SH-SY5Y (cell line): ENCODE measurements at regions not wholly inside any gene's neighbourhood (a gene's known extent, or its start where the extent isn't known, plus 50 kb on each side); places are given as distances from the start of the nearest gene placed in this dataset.

Source experiments
- GATA2 ChIP-seq: IDR thresholded peaks from 2 replicates; pipeline ENCODE4 v1.6.1; 2011; ENCODE audit warnings: mild to moderate bottlenecking, low read depth, low read length
- GATA3 ChIP-seq: IDR thresholded peaks from 2 replicates; pipeline ENCODE4 v1.6.1; 2011; ENCODE audit warnings: low read depth, mild to moderate bottlenecking, low read length, moderate library complexity

DNA sequence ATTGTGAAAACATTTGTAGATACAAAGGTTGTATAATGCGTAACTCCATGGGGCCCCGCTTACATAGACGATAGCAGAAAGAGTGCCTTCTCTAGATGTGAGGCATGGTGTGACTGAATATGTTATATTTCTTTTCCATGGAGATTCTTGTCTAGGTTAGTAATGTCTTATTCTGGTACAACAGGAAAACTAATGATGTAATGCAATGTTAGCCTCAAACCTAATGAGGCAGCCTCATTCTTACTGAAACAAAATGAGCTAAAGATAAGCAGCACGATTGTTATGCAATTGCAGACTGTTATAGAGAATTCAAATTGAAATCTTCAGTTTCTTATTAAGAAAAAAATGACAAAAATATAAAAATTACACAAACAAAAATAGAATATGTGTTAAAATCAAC, 171.1 kb upstream of the ANKRD50 start:
- TF ChIP-seq GATA2: no peak

DNA sequence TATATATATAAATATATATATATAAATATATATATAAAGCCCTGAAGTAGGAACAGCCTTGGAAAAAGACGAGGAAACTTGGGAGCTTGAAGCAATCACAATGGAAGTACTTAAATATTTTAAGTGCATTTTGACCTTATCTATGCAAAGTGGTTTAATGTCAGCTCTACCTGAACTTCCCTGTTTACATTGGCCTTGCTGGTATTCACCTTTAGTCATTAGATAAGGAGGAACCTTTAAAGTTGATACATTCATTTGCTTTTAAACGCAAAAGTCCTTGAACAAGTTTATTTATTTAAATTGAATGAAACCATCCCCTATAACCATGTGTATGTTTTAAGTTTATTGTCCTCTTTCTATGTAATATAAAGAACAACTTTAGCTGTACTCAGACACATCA, 166.7 kb upstream of the ANKRD50 start:
- TF ChIP-seq GATA2: no peak
- no peak for TF ChIP-seq GATA3

DNA sequence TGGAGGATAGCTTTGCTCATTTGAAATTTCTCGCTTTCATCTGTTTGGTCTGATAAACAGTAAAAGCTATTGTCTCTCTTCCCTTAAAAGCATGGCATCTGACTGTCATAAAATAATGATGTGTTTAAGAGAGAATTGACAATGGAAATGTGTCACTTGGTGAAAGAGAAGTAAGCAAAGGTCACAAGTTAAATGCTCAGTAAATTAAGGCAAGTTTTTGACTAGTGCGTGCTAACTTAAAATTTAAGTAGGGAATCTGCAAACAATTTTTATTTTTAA, 161.6 kb upstream of the ANKRD50 start:
- TF ChIP-seq GATA3: no peak
- TF ChIP-seq GATA2: no peak

DNA sequence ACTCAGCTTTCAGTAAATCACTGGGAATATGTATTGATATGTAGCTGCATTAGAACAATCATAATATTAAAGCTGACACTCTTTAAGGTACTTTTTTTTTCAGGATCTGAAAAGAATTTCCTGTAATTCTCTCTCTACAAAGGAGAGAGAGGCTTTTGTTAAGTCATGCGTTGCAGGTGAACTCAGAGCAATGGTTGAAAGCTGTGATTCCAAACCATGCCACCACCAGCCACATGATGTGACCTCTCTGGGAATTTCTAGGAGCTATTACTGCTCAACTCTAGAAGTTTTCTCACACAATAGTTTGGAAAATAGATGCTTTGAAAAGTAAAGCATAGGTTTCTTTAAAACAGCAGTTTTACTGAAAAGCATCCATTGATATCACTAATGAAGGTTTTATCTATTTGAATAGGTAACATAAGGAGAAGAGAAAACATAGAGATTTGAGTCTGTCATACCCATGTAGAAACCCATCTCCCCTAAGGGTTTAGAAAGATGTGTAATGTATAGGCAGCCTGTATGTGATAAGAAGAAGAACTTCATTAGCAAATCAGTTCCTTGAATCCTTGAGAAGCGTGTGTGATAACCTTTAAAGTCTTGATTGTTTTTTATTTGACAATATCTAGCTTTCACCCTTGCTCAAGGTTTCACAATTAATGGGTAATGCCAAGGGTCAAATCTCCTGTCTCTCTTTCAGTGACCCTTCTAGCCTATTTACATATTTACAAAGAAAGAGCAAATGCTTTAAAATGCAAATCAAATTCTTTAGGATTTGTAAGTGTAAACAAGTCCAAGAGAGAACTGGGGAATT, 161.0 kb upstream of the ANKRD50 start:
- TF ChIP-seq GATA3 (no peak), GATA2 (no peak)

DNA sequence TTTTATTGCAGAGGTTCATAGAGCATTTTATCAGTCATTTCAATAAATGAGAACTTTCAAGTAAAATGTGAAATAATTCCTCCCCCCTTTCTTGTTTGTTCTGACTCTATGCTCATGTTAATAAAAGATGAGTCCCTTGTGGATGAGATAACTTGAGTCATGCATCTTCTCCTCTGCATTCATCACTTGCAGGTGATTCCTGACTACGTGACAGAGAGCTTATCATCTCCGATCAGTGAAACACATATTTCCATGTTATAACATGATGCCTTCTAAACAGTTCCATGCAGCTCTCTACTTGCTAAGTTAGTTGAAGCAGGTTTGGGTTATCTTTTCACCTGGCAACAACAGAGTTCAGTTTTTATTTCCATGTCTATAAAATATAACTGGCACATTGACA, 160.1 kb upstream of the ANKRD50 start:
- TF ChIP-seq GATA2 (no peak; the same call in 1 of the 2 replicates), GATA3 (no peak)

DNA sequence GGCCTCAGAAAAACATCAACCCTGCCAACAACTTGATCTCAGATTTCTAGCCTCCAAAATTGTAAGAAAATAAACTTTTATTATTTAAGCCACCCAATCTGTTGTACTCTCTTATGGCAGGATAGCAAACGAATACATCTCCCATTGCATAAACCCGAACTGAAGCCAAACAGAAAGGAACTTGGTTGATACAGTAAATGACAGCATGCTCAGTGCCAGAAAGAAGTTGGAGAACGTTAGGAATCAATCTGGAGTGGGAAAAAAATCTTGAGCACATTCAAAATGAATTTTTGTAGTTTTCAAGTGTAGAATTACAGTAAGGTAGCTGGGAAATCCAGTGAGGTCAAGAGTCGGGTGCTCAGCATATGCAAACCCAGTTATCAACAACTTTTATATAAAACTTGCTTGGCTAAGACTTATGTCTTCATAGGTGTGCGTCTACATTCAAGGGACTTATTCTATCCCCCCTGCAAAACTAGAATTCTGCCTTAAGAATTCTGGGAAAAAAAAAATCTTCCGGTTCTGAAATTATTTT, 157.5 kb upstream of the ANKRD50 start:
- TF ChIP-seq GATA2 (no peak), GATA3 (no peak)

DNA sequence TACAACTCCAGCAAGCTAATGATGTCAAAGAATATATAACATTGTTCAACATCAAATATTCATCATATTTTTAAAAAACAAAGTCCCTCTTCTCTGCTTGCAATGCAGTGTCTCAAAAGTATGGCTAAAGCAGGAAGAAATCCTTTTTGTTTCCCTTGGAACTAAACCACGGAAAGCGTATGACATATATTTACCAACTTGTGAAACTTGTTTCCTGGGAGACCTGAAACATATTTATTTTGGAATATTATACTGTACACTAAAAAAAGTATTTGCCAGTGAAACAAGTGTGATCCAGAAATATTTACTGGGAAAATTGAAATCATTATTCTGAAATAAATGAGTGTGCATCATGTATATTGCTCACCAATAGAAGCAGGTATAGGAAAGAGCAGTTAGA, 156.0 kb upstream of the ANKRD50 start:
- TF ChIP-seq GATA2 (no peak), GATA3 (no peak)

DNA sequence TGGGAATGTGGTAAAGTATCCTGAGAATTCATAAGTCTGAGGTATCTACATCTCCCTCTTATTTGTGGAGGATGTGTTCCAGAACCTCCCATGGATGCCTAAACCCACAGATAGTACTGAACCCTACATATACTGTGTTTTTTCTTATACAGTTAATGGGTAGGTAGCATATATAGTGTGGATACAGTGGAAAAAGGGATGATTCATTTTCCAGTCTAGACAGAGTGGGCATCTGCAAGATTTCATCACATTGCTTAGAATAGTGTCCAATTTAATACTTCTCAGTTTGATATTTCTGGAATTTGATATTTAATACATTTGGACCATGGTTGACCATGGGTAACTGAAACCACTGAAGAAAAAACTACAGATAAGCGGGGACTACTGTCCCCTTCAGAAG, 155.0 kb upstream of the ANKRD50 start:
- TF ChIP-seq GATA3 (no peak), GATA2 (no peak)

DNA sequence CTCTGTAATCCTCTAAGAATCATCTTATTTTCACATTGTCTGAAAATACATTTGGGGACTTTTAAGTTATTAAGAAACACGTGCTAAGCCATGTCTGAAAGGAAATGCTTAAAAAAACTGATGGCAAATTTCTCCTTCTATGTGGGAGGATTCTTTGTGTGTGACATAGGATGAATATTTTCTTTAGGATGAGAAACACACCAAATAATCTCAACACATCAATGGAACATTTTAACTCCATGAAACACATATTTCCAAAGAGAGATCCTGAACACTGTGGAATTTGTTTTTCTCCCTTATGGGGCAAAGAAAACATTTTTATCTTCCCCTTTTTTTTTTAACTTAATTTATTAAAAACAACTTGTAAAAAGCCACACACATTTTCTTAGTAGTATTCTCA, 153.8 kb upstream of the ANKRD50 start:
- TF ChIP-seq GATA3 (no peak), GATA2 (no peak)

DNA sequence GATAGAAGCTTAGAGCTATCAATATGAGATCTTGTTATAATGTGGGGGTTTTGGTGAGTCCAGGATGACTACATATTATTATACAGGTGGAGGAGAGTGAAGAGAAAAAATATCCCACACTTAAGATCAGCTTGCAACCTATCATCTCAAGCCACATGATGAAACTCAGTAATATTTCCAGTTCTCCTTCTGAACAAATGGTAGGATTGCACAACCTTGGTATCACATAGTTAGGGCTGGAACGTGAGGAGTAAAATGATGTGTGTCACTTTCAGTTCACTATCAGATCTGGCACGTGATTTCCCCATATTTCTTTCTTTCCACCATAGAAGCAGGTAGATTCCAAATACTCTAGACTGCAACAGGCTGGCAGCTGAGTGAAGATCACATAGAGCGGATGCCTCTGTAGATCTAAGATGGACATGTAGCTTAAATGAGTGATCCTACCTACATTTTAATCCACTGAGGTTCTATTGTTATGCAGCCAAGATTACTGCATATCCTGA, 150.6 kb upstream of the ANKRD50 start:
- no peak for TF ChIP-seq GATA2
- TF ChIP-seq GATA3: no peak

DNA sequence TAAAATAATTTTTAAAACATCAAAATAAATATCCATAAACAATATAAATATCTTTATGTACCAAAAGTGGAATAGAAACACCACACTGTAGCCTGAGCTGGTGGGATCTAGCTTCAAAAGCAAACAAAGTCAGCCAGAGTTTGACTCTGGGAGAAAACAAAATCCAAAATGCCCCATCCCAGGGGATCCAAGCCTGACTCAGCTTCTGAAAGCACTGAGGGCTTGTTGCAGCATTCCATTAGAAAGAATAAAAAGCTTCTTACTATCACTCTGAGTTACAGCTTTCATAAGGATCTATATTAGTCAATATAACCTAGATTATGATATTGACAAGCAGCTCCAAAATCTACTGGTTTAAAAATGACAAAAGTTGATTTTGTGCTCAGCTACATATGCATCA, 149.7 kb upstream of the ANKRD50 start:
- TF ChIP-seq GATA2 (no peak), GATA3 (no peak)

DNA sequence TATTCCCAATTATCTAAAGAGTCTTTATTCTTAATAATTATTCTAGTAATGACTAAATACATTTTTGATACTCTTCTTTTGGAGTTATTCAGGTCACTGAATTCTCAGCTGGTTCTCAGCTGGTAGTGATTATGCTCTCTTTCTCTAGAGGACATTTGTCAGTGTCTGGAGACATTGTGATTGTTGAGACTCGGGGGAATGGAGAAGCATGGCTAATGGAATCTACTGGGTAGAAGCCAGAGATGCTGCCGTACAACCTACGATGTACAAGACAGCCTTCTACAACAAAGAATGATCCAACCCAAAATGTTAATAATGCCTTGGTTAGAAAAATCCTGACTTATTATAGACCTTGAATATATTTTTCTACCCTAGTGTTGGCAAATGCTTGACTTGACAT, 149.2 kb upstream of the ANKRD50 start:
- no peak for TF ChIP-seq GATA2
- TF ChIP-seq GATA3: no peak

DNA sequence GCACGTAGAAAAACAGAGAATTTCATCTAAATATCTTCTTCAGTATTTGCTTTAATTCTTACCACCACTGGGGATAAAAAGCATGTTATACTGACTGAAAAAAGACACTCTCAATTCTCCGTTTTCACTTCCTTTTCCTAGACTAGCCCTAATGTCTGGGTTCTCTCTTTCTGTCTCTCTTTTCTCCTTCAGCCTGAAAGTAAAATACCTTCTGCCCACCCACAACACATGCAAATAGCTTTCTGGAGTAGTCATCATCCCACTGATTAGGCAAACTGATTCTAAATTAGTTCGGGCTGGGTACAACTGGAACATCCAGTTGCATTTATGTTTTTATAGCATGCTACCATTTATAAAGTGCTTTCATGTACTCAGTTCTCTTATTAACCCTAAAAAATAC, 142.4 kb upstream of the ANKRD50 start:
- no peak for TF ChIP-seq GATA3
- no peak for TF ChIP-seq GATA2

DNA sequence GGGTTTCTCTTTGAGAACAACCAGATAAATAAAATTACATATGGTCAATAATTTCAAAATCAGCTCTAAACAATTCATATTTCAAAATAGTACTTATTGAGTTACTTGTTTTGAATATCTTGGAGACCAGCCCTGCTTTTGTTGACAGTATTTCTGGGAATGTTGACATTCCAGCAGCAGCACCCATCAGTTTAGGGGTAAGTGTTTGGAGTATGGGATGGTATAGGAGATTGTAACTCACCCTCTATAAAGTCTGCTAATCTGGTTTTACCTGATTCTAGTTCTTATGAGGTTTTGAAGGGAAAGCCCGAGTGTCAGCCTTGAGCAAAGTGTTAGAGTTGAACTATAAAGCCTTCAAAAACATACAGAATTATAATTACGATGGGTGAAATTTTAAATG, 139.2 kb upstream of the ANKRD50 start:
- TF ChIP-seq GATA3 (no peak), GATA2 (no peak)

DNA sequence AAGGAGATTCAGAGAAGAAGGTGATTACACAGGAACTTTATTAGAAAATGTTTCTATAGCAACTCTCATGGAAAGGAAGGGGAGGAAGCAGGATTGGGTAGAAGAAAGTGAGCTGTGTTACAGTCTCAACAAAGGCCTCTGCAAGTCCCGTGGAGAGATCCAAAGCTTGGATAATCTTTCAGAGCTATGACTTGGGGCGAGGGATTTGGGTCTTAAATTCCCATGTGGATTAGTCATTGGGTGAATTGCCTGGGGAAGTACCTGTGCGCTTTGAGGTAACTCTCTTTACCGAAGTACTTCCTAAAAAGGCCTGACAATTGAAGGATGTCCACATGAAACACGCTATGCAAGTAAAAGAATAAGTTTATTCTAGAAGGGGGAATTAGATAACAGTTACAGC, 133.8 kb upstream of the ANKRD50 start:
- TF ChIP-seq GATA2 (no peak), GATA3 (no peak)

DNA sequence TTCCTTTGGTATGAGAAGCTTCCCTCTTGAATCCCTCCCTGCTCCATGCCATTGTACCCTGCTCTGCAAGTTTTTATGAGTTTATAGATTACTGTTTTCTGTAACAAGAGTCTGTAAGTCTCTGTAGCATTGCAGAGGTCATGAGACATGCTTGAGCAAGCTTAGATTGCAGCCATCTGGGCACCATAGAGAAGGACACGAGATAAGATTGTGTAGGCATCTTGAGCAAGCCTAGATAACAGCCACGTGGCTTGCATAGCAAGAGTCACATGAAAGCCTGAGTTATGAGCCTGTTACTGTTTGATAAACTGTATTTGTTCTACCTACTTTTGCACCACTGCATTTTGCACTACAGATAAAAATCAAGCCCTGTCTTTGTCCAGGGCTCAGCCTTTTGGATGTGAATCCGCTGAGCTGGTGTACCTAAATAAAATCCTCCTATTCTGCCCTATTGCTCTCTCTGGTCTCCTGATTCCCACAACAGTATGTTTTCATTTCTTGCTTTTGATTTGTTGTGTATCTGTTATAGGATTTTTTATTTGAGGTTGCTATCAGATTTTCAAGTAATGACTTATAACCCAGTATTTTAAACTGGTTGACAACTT, 127.4 kb upstream of the ANKRD50 start:
- TF ChIP-seq GATA2: no peak
- no peak for TF ChIP-seq GATA3
